ENCODE measurements at regions not wholly inside any gene's neighbourhood (a gene's known extent, or its start where the extent isn't known, plus 50 kb on each side); places are given as distances from the start of the nearest gene placed in this dataset.

GRCh38 chr1:115217150-115218033 is 120.7 kb downstream of the NGF start:
- no peaks in the 10 kb centered on the region for H3K36me3 ChIP-seq (ENCODE audit: insufficient read depth)
- 42% methylated on average over 11 of the region's 11 CpGs for WGBS
- no peaks in the 10 kb centered on the region for H3K4me1 ChIP-seq (ENCODE audit: insufficient read depth)
- no peak overlapping the region for H3K27ac ChIP-seq (ENCODE audit: low read depth)
- DNase-seq (ENCODE audit: extremely low spot score): no peak
- H3K4me3 ChIP-seq (ENCODE audit: low read depth, low read length): no peak overlapping the region

GRCh38 chr1:115215703-115216521 is 122.1 kb downstream of the NGF start:
- DNase-seq (ENCODE audit: extremely low spot score): no peak
- H3K27ac ChIP-seq (ENCODE audit: low read depth): no peak overlapping the region
- WGBS: 95% methylated on average over 4 of the region's 4 CpGs
- H3K4me3 ChIP-seq (ENCODE audit: low read depth, low read length): no peak overlapping the region
- H3K4me1 ChIP-seq (ENCODE audit: insufficient read depth): no peaks in the 10 kb centered on the region
- no peaks in the 10 kb centered on the region for H3K36me3 ChIP-seq (ENCODE audit: insufficient read depth)

DNA sequence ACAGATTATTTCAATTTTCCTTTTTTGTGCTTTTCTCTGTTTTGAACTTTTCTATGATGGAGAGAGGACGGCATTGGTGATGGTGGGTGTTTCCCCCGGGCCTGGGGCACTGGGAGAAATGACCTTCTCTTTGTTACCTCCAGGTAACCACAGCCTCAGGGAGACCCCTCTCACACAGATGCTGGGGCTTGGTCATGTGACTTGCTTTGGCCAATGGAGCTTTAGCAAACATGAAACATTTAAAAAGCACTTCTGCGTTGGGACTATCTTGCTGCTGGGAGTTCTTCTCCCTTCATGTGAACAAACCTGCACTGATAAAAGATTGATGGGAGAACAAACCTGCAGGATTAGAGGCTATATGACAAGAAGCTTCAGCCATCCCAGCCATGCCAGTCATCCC is 122.9 kb downstream of the NGF start:
- Histone ChIP-seq H3K27ac (ENCODE audit: low read depth) (no peak overlapping the region), H3K4me3 (ENCODE audit: low read depth, low read length) (no peak overlapping the region), H3K36me3 (ENCODE audit: insufficient read depth) (no peaks in the 10 kb centered on the region), H3K4me1 (ENCODE audit: insufficient read depth) (no peaks in the 10 kb centered on the region)
- no peak for DNase-seq (ENCODE audit: extremely low spot score)
- WGBS: 95% methylated on average over 3 of the region's 3 CpGs

DNA sequence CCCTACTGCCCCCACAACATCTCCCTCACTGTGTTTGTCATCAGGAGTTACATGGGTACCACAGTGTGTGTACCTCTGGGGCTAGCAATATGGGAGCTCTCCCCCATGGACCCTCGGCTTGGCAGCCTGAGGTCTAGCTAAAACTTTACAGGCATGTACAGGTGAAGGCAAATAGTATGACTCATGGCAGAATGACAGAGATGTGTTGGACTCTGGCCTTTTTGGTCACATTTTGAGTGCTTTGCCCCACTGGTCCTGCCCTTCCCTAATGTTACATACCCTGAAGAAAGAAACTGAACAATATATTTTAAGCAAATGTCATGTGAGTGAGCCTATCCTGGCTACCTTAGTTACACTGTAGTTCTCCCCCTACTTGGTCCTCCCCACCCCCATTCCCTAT is 124.0 kb downstream of the NGF start:
- 77% methylated on average over 1 of the region's 1 CpG for WGBS
- no peak for DNase-seq (ENCODE audit: extremely low spot score)
- H3K4me3 ChIP-seq (ENCODE audit: low read depth, low read length): no peak overlapping the region
- H3K36me3 ChIP-seq (ENCODE audit: insufficient read depth): no peaks in the 10 kb centered on the region
- H3K4me1 ChIP-seq (ENCODE audit: insufficient read depth): no peaks in the 10 kb centered on the region
- no peak overlapping the region for H3K27ac ChIP-seq (ENCODE audit: low read depth)

GRCh38 chr1:115213130-115213529 is 123.8 kb upstream of the TSPAN2 start:
- Histone ChIP-seq H3K36me3 (ENCODE audit: insufficient read depth) (no peaks in the 10 kb centered on the region), H3K27ac (ENCODE audit: low read depth) (no peak overlapping the region), H3K4me1 (ENCODE audit: insufficient read depth) (no peaks in the 10 kb centered on the region), H3K4me3 (ENCODE audit: low read depth, low read length) (no peak overlapping the region)
- no peak for DNase-seq (ENCODE audit: extremely low spot score)
- WGBS: 87% methylated on average over 3 of the region's 3 CpGs

GRCh38 chr1:115211071-115211745 is 121.9 kb upstream of the TSPAN2 start:
- Histone ChIP-seq H3K27ac (ENCODE audit: low read depth) (no peak overlapping the region), H3K4me1 (ENCODE audit: insufficient read depth) (no peaks in the 10 kb centered on the region), H3K4me3 (ENCODE audit: low read depth, low read length) (no peak overlapping the region), H3K36me3 (ENCODE audit: insufficient read depth) (no peaks in the 10 kb centered on the region)
- 81% methylated on average over 3 of the region's 3 CpGs for WGBS
- DNase-seq (ENCODE audit: extremely low spot score): no peak

DNA sequence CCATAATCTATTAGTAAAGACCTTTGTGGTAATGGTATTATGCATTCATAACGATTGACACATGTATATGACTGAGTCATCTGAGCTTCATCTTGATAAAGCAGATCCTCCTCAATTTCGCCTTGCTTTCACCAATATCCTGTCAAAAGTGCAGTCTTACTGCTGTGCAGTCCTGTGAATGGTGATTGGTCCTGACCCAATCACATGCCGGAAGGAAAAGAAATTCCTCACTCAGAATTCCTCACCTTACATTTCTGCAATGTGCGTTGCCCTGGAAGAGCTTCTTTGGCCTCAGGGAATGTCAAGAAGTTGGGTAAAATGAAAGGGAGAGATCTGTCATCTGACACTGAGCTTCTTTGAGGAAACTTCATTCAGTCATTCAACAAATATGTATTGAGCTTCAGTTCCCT is 121.0 kb upstream of the TSPAN2 start:
- 90% methylated on average over 4 of the region's 4 CpGs for WGBS
- no peaks in the 10 kb centered on the region for H3K4me1 ChIP-seq (ENCODE audit: insufficient read depth)
- H3K36me3 ChIP-seq (ENCODE audit: insufficient read depth): no peaks in the 10 kb centered on the region

GRCh38 chr1:115204513-115204912 is 115.2 kb upstream of the TSPAN2 start:
- H3K27ac ChIP-seq (ENCODE audit: low read depth): no peak overlapping the region
- 58% methylated on average over 1 of the region's 1 CpG for WGBS
- no peaks in the 10 kb centered on the region for H3K36me3 ChIP-seq (ENCODE audit: insufficient read depth)
- DNase-seq (ENCODE audit: extremely low spot score): no peak
- H3K4me3 ChIP-seq (ENCODE audit: low read depth, low read length): no peak overlapping the region
- H3K4me1 ChIP-seq (ENCODE audit: insufficient read depth): no peaks in the 10 kb centered on the region

More for the DNA sequence above, 121.0 kb upstream of the TSPAN2 start:
- DNase-seq (ENCODE audit: extremely low spot score): no peak
- no peak overlapping the region for H3K27ac ChIP-seq (ENCODE audit: low read depth)
- H3K4me3 ChIP-seq (ENCODE audit: low read depth, low read length): no peak overlapping the region

- H3K4me3 ChIP-seq (ENCODE audit: low read depth, low read length): no peak overlapping the region
- no peaks in the 10 kb centered on the region for H3K4me1 ChIP-seq (ENCODE audit: insufficient read depth)
- no peak for DNase-seq (ENCODE audit: extremely low spot score)
- WGBS: 98% methylated on average over 1 of the region's 1 CpG
- no peak overlapping the region for H3K27ac ChIP-seq (ENCODE audit: low read depth)
- H3K36me3 ChIP-seq (ENCODE audit: insufficient read depth): no peaks in the 10 kb centered on the region
These were observed 114.0 kb upstream of the TSPAN2 start for GRCh38 chr1:115203287-115203686.

GRCh38 chr1:115201598-115201997 is 112.3 kb upstream of the TSPAN2 start:
- 98% methylated on average over 1 of the region's 1 CpG for WGBS

DNA sequence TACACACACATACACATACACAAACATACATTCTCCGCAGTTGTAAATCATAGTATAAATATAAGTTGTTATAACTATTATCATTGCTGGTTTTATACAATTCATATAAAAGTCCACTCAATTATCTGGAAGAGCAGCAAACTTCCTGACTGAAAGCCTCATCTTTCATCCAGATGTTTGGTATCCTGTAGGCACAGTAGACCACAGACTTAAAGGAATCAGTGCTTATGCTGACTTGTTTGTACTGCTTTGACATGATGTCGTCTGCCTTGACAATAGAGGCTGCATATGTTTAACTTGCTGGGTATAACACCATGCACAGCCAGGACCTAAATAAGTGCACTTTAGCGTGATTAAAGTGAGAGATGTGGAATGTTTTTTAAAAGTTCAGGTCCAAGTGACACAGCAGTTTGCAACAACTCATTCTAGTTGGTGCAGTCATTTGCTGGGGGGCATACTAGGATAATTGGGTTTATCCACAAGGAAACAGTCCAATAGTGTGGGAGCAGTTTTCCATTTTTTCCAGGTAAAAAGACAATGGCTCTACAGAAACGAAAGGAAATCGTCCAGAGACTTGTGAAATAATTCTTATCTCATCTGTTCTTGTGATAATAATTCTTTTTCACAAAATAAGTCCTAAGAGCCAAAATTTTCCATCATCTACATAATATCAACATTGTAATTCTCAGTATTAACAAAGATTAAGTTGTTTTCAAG is 110.3 kb upstream of the TSPAN2 start:
- no peak overlapping the region for H3K4me3 ChIP-seq (ENCODE audit: low read depth, low read length)
- 39% methylated on average over 5 of the region's 5 CpGs for WGBS
- H3K27ac ChIP-seq (ENCODE audit: low read depth): no peak overlapping the region
- H3K36me3 ChIP-seq (ENCODE audit: insufficient read depth): no peaks in the 10 kb centered on the region
- DNase-seq (ENCODE audit: extremely low spot score): no peak
- H3K4me1 ChIP-seq (ENCODE audit: insufficient read depth): no peaks in the 10 kb centered on the region

More at GRCh38 chr1:115201598-115201997, 112.3 kb upstream of the TSPAN2 start:
- H3K36me3 ChIP-seq (ENCODE audit: insufficient read depth): no peaks in the 10 kb centered on the region
- H3K4me3 ChIP-seq (ENCODE audit: low read depth, low read length): no peak overlapping the region
- H3K27ac ChIP-seq (ENCODE audit: low read depth): no peak overlapping the region
- H3K4me1 ChIP-seq (ENCODE audit: insufficient read depth): no peaks in the 10 kb centered on the region
- no peak for DNase-seq (ENCODE audit: extremely low spot score)

DNA sequence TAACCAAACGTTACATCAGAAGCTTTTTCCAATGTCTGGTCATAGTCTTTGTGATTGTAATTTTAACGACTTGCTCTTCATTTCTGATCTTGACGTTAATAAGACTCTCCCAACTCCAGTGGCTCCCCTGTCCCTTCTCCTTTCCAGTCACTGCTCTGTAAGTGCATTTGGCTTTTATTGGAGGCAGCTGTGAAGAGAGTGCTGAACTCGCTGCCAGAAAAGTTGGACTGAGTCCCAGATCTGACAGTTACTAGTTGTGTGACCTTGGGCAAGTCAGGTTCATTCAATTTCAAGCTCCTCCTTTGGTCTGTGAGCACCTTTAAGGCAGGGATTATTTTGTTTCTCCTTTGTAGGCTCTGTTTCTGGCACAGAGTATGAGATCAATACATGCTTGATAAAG is 109.6 kb upstream of the TSPAN2 start:
- Histone ChIP-seq H3K4me1 (ENCODE audit: insufficient read depth) (no peaks in the 10 kb centered on the region), H3K4me3 (ENCODE audit: low read depth, low read length) (no peak overlapping the region), H3K27ac (ENCODE audit: low read depth) (no peak overlapping the region), H3K36me3 (ENCODE audit: insufficient read depth) (no peaks in the 10 kb centered on the region)
- DNase-seq (ENCODE audit: extremely low spot score): no peak
- 21% methylated on average over 4 of the region's 4 CpGs for WGBS

- 93% methylated on average over 1 of the region's 1 CpG for WGBS
- Histone ChIP-seq H3K27ac (ENCODE audit: low read depth) (no peak overlapping the region), H3K4me1 (ENCODE audit: insufficient read depth) (no peaks in the 10 kb centered on the region), H3K36me3 (ENCODE audit: insufficient read depth) (no peaks in the 10 kb centered on the region), H3K4me3 (ENCODE audit: low read depth, low read length) (no peak overlapping the region)
- no peak for DNase-seq (ENCODE audit: extremely low spot score)
These were observed 107.0 kb upstream of the TSPAN2 start for GRCh38 chr1:115196296-115196695.

All from urinary bladder (tissue), 3 donors.